Spleen (tissue), 11 donors: ENCODE measurements at regions not wholly inside any gene's neighbourhood (a gene's known extent, or its start where the extent isn't known, plus 50 kb on each side); places are given as distances from the start of the nearest gene placed in this dataset.

Experiments
- DNase-seq: peaks from one replicate; pipeline ENCODE4 v3.0.0-alpha.2; 2020
- H3K27ac ChIP-seq, 8 donors: fragments of 200-600 bp; sonication (generic) in 7 of 8; 1 replicate in 4 of 8; 2 replicates in 4 of 8; pipeline versions ENCODE4 v1.5.0 to v1.8.0; 2016 to 2021; ENCODE audit warnings: inconsistent platforms in 4 of 8, mild to moderate bottlenecking in 4 of 8, moderate library complexity in 1 of 8
- H3K27me3 ChIP-seq, 7 donors: fragments of 200-600 bp; sonication (generic) in 6 of 7; replicated peaks in 1 of 7; 1 replicate in 4 of 7; 2 replicates in 3 of 7; pipeline versions ENCODE4 v1.5.0 to v1.8.0; 2016 to 2021; ENCODE audit warnings: inconsistent platforms in 3 of 7, mild to moderate bottlenecking in 1 of 7
- H3K36me3 ChIP-seq, 6 donors: fragments of 200-600 bp; sonication (generic) in 5 of 6; 1 replicate in 4 of 6; 2 replicates in 2 of 6; pipeline versions ENCODE4 v1.5.0 to v1.8.0; 2016 to 2021; ENCODE audit warnings: inconsistent platforms in 2 of 6
- H3K4me1 ChIP-seq, 6 donors: fragments of 200-600 bp; sonication (generic) in 5 of 6; 1 replicate in 3 of 6; 2 replicates in 3 of 6; pipeline versions ENCODE4 v1.5.0 to v1.8.0; 2016 to 2021; ENCODE audit warnings: inconsistent platforms in 3 of 6
- H3K4me3 ChIP-seq, 8 donors: fragments of 200-600 bp; sonication (generic) in 7 of 8; 1 replicate in 4 of 8; 2 replicates in 4 of 8; pipeline versions ENCODE4 v1.5.0 to v1.8.0; 2016 to 2021; ENCODE audit warnings: inconsistent platforms in 4 of 8, mild to moderate bottlenecking in 4 of 8, moderate library complexity in 2 of 8
- H3K9me3 ChIP-seq, 8 donors: fragments of 200-600 bp; sonication (generic) in 7 of 8; 1 replicate in 4 of 8; 2 replicates in 4 of 8; pipeline versions ENCODE4 v1.5.0 to v1.8.0; 2016 to 2021; ENCODE audit warnings: inconsistent platforms in 4 of 8
- CTCF ChIP-seq, 11 experiments: fragments of 200-600 bp in 7 of 11; fragments of 450-650 bp in 4 of 11; sonication (generic) in 4 of 11; IDR thresholded peaks in 8 of 11; conservative IDR thresholded peaks in 3 of 11; 1 replicate in 7 of 11; 2 replicates in 4 of 11; pipeline versions ENCODE4 v1.4.0 to v1.8.0; 2016 to 2021; ENCODE audit warnings: antibody characterized with exemption in 11 of 11, inconsistent platforms in 4 of 11, mild to moderate bottlenecking in 1 of 11
- POLR2A ChIP-seq, 3 donors: fragments of 450-650 bp; IDR thresholded peaks; one replicate each; pipeline ENCODE4 v1.5.1; 2017; ENCODE audit warnings: antibody characterized with exemption in 3 of 3, mild to moderate bottlenecking in 1 of 3
- POLR2AphosphoS5 ChIP-seq, 3 donors: sonication (generic); formaldehyde crosslinking; IDR thresholded peaks; one replicate each; pipeline ENCODE4 v1.5.1; 2017; ENCODE audit warnings: antibody characterized with exemption in 3 of 3
- WGBS, 5 donors: extraction: QIAGEN DNeasy Blood & Tissue Kit in 3 of 5; methylation state at CpG; one replicate each; pipeline versions ENCODE4 v1.1.5 to v1.1.7; 2013 to 2018; 5-methylcytosine and 5-hydroxymethylcytosine counted together
- intact Hi-C: fragments of 100-400 bp; cut with DNase I; formaldehyde crosslinking; loops from one replicate; pipeline ENCODE4 v1.15.0; 2023; ENCODE audit warnings: low total_unique reads
- donor health status: healthy with polysubstance abuse.
- donor health status: DM: no; HTN: no; CAD: no; lungs with moderate emphysema.
- donor health status: DM: no; HTN: no; CAD: no.
- donor health status: Bipolar disorder and iron deficiency.
- donor health status: healthy.
- donor health status: DM: no; HTN: no; CAD: no.
- donor health status: DM: yes; HTN: yes; CAD: no.

- Histone ChIP-seq H3K9me3 (peaks cover 0 to 30% (median 7%) of the 10 kb centered on the region in 8 donors), H3K27me3 (no peaks in the 10 kb centered on the region), H3K4me3 (no peak overlapping the region), H3K27ac (no peak overlapping the region), H3K4me1 (no peaks in the 10 kb centered on the region), H3K36me3 (no peaks in the 10 kb centered on the region)
- intact Hi-C loops: no loop called here
- no peak for DNase-seq
- no peak for TF ChIP-seq POLR2AphosphoS5 (IDR thresholded peaks at IDR 0.05)
- no peak for TF ChIP-seq CTCF (IDR thresholded peaks at IDR 0.05 in 8 of 11, conservative IDR thresholded peaks at IDR 0.05 in 3 of 11)
- TF ChIP-seq POLR2A (IDR thresholded peaks at IDR 0.05): no peak
Observed at GRCh38 chr16:76756951-76757350, 434.0 kb upstream of the MON1B start.

- intact Hi-C loops: no loop called here
- no peaks in the 10 kb centered on the region for H3K27me3 ChIP-seq
- H3K27ac ChIP-seq: no peak overlapping the region
- H3K9me3 ChIP-seq: peaks cover 0 to 49% (median 29%) of the 10 kb centered on the region in 8 donors
- TF ChIP-seq CTCF (IDR thresholded peaks at IDR 0.05 in 8 of 11, conservative IDR thresholded peaks at IDR 0.05 in 3 of 11) (no peak), POLR2AphosphoS5 (IDR thresholded peaks at IDR 0.05) (no peak), POLR2A (IDR thresholded peaks at IDR 0.05) (no peak)
- H3K36me3 ChIP-seq: no peaks in the 10 kb centered on the region
- DNase-seq: no peak
- no peaks in the 10 kb centered on the region for H3K4me1 ChIP-seq
- no peak overlapping the region for H3K4me3 ChIP-seq
Observed at GRCh38 chr16:76766538-76766937, 424.5 kb upstream of the MON1B start.

GRCh38 chr16:76768316-76768715, 422.7 kb upstream of the MON1B start:
- no peak overlapping the region for H3K4me3 ChIP-seq
- 89 to 94% (median 92%) methylated on average over 3 of the region's 3 CpGs for WGBS, 5 donors
- no peaks in the 10 kb centered on the region for H3K36me3 ChIP-seq
- peaks cover 0 to 37% (median 14%) of the 10 kb centered on the region in 8 donors for H3K9me3 ChIP-seq
- H3K27me3 ChIP-seq: no peaks in the 10 kb centered on the region
- no peak overlapping the region for H3K27ac ChIP-seq
- intact Hi-C loops: no loop called here
- no peak for DNase-seq
- TF ChIP-seq POLR2A (IDR thresholded peaks at IDR 0.05): no peak
- no peak for TF ChIP-seq CTCF (IDR thresholded peaks at IDR 0.05 in 8 of 11, conservative IDR thresholded peaks at IDR 0.05 in 3 of 11)
- no peak for TF ChIP-seq POLR2AphosphoS5 (IDR thresholded peaks at IDR 0.05)
- no peaks in the 10 kb centered on the region for H3K4me1 ChIP-seq

GRCh38 chr16:76768948-76769347, 422.0 kb upstream of the MON1B start:
- no peaks in the 10 kb centered on the region for H3K36me3 ChIP-seq
- 76 to 91% (median 85%) methylated on average over 8 of the region's 8 CpGs for WGBS, 5 donors
- no peak for TF ChIP-seq CTCF (IDR thresholded peaks at IDR 0.05 in 8 of 11, conservative IDR thresholded peaks at IDR 0.05 in 3 of 11)
- no peak for TF ChIP-seq POLR2A (IDR thresholded peaks at IDR 0.05)
- TF ChIP-seq POLR2AphosphoS5 (IDR thresholded peaks at IDR 0.05): no peak
- no peaks in the 10 kb centered on the region for H3K4me1 ChIP-seq
- intact Hi-C loops: no loop called here
- peaks cover 0 to 31% (median 8%) of the 10 kb centered on the region in 8 donors for H3K9me3 ChIP-seq
- no peak overlapping the region for H3K27ac ChIP-seq
- no peak for DNase-seq
- H3K4me3 ChIP-seq: no peak overlapping the region
- H3K27me3 ChIP-seq: no peaks in the 10 kb centered on the region
